ENCODE measurements at regions not wholly inside any gene's neighbourhood (a gene's known extent, or its start where the extent isn't known, plus 50 kb on each side); places are given as distances from the start of the nearest gene placed in this dataset.

DNA sequence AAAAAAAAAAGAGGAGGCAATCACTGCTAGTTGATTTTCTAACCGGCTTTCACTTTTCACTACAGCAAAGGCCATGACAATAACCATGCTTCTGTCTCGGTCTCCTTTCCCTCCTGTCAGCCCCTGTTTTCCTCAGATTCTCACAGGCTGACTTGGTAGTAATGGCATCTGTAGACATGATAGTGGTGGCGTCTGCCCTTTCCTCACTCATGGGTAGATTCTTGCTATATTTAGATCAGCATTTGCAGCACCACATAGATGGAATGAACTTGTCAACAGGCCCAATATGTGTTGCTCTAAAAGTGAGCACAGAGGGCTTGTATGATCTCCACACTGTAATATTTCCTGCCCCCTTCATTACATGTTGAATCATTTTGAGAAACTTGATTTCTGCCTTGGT, 120.3 kb upstream of the FTMT start:
- no peak for DNase-seq (ENCODE audit: low spot score)

- DNase-seq (ENCODE audit: low spot score), result no peak
Observed at GRCh38 chr5:121735618-121736017, 116.1 kb upstream of the FTMT start.

DNA sequence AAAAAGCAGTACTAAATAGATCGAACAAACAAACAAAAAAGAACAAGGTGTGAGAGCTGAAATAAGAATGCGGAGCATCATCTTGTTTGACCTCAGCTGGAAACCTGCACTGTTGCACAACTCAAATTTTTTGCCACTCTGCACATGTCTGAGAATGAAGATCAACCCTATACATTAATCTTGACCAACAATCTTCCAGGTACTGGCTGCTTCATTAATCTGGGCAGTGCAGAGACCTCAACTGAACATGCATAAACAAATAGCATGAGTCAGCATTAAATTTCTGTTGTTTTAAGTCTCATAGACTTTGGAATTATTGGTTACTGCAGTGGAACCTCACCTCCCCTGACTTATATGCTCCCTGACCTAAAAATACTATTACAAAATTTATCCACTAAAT, 114.6 kb upstream of the FTMT start:
- DNase-seq (ENCODE audit: low spot score), result no peak

DNA sequence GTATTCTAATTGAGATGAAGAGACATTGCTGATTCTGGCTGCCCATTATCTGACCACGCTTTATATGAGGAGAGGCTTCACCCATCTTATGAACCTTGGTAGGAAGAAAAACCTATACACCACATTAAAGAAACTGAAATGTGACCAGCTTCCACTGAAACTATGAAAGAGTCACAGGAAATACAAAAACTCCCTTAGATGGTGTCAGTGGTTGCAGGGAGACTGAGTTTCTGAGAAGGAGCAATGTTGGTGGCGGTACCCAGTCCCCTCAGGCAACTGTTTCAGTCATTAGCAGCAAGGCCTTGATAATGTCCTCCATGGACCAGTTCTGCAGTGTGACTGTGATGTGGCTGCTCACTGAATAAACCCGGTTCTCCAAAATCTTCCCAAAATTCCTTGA, 110.5 kb upstream of the FTMT start:
- no peak for DNase-seq (ENCODE audit: low spot score)

DNA sequence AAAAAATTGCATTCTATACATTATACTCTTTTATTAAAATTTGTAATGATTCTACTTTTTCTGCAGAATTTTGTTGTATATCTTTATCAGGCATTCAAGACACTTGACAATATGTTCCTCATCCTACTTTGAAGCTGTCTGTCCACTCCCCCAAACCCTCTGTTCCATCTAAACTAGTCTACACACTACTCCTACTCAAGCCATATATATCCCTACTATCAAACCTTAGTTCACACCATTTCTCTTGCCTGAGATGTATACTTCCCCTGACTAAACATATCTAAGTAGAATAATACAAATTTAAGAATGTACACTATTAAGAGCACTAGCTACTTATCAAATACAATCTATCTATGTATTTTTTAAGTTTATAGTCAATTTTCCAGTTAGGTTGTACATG, 107.1 kb upstream of the FTMT start:
- DNase-seq (ENCODE audit: low spot score), result no peak

GRCh38 chr5:121745407-121745806, 106.3 kb upstream of the FTMT start:
- no peak for DNase-seq (ENCODE audit: low spot score)

DNA sequence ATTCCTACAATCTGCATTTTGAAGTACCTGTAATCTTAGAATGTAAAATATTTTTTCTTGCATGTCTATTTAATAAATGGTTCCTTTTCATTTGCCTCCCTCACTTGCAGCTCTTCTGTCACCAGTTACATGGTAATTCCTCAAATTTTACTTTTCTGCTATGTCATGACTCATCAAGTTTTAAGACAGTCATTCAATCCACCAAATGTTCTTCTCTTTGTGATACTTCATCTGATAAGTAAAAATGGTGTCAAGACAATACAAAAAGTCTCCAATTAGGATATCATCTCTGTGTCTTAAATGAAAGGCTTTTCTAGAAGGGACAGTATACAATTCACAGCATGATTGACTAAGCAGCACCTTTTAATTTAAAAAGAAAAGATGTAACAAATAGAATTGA, 104.9 kb upstream of the FTMT start:
- no peak for DNase-seq (ENCODE audit: low spot score)

DNA sequence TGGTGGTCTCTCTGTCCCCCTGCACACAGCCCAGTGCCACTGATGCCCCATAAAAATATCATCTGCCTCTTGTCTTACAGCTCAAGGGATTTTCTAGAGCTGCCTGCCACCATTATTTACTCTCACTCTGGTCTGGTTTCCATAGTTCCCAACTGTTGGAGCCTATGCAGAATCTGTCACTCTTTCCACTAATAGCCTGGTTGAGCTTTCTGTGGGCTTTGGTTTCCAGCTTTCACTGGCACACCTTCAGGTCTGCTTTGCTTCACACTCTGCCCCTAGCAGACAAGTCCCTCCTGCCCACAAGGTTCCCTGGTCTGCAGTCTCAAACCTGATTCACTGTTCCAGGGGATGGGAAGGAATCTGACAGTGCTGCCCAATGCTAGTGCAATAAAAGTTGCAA, 103.0 kb upstream of the FTMT start:
- DNase-seq (ENCODE audit: low spot score), result no peak

GRCh38 chr5:121752149-121752548, 99.5 kb upstream of the FTMT start:
- no peak for DNase-seq (ENCODE audit: low spot score)

DNA sequence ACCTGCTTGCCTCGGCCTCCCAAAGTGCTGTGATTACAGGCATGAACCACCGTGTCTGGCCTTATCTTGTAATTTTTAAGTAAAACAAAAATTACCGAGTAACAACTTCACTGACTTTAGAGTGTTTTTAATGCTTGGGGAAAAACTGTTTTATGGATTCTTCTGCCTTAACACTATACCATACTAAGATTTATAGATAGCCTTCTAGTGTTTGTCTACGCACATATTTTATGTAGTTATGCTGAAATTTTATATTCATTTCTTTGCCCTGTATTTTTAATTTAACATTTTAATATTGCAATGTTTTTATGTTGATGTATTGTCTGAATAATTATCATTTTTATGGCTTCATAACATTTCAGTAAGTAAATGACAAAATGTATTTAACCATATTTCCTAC, 96.4 kb upstream of the FTMT start:
- DNase-seq (ENCODE audit: low spot score), result no peak

DNA sequence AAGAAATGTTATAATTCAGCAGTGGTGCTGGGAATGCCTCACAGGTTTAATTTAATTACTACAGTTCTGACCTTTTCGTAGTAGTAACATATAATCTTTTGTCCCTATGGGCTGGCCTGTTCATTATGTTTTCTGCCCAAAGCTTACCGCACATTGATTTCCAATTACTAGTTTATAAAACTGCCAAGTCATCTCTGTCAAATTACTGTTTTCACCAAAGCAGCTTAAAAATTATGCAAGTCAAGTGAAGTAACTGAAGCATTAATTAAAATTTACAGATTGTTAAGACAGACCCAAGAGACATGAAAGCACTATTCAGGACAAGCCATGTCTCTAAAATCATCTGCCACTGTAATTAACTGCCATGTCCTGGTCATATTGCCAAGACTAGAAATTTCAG, 93.9 kb upstream of the FTMT start:
- no peak for DNase-seq (ENCODE audit: low spot score)

DNA sequence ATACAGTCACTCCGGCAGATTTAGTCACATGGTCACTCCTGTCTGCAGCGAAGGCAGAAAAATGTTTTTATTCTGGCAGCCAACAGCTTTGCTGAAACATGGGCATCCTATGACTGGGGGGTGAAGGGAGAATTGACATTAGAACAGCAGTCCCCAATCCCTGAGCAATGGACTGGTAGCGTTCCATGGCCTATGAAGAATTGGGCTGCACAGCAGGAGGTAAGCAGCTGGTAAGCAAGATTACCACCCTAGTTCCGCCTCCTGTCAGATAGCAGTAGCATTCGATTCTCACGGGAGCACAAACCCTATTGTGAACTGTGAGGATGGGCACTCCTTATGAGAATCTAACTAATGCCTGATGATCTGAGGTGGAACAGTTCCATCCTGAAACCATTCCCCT, 93.1 kb upstream of the FTMT start:
- no peak for DNase-seq (ENCODE audit: low spot score)

DNA sequence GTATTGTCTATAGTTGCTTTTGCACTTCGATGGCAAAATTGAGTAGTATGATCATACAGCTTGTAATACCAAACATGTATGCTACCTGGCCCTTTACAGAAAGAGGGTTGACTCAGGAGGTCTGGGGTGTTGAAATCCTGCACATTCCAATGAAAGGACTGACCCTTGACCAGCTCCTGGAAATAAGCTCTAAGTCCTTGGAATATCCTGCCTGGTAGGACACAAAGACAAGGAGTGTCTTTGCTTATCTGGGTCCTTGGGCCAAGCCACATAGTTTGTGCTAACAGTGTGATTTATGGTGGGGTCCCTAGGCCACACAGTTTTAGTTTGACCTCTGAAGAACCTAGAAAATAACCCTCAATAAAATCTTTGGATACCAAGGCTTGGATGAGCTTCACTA, 89.3 kb upstream of the FTMT start:
- DNase-seq (ENCODE audit: low spot score), result no peak

- no peak for DNase-seq (ENCODE audit: low spot score)
Observed at GRCh38 chr5:121763665-121764064, 88.0 kb upstream of the FTMT start.

DNA sequence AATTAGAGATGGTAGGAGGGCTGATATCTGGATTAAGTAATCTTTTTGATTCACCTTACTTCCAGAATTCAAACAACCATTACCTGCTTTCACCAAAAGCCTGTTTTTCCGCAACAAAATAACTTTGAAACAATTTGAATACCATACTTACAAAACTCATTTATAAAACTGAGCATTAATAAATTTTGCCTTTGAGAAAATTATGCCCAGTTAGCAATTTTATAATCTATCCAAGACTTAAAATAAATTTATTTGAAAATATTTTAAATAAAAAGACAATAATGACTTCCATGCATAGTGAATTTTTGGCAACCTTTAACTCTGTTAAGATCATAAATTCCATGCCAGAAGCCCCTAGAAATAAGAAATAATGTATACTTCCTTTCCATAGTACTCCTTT, 71.3 kb upstream of the FTMT start:
- DNase-seq (ENCODE audit: low spot score), result no peak

- no peak for DNase-seq (ENCODE audit: low spot score)
Observed at GRCh38 chr5:121783700-121784099, 68.0 kb upstream of the FTMT start.

GRCh38 chr5:121793791-121794190, 57.9 kb upstream of the FTMT start:
- no peak for DNase-seq (ENCODE audit: low spot score)

DNA sequence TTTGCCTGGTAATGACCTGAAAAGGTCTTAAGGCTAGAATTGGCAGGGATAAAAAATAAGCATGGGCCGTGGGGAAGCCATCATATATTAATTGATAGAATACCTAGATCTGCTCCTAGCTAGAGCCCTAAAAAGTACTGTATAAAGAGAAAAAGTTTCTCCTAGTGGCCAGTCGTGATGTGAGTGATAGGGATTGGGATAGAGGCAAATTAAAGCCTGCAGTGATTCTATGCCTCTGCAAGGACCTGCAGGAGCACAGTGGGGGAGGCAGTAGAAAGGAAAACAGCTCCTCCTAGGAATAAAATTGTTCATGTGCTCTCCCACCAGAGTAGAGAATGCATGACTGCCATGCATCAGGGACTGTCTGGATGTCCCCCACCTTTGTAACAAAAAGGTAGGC, 56.2 kb upstream of the FTMT start:
- no peak for DNase-seq (ENCODE audit: low spot score)

DNA sequence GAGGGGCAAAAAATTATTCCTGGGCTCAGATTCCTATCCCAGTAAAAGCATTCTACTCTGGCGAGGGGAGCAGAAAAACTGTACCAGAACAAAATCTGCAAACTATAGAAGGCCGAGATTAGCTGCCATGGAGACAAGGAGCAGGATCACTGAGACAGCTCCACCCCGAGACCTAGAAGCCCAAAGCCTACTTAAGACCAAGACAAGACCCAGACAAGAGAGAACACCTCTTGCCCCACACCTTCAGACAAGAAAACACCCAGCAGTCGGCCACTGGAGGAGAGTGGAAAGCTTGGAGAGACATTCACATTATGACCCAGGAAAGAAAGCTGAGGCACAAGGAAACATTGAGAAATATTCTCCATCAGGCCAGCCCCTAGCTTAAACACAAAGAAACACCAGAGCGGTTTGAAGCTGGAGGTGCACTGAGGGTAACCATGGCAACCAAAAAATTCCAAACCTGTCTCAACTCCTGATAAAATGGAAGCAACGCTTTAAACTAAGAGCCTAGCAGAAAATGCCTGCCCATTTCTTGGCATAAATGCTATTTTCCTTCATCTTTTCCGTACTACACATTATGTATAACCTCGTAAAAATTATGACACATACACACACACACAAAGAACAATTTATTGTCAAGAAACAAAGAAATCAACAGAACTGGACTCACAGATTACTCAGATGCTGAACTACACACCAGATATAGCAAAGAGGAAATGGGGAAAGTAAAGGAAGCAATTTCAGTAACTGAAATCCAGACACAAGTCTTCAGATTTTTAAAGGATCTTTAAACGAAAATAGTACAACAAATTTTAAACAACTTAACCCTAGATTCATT, 53.8 kb upstream of the FTMT start:
- no peak for DNase-seq (ENCODE audit: low spot score)

Small RNA genes in the stretch of these regions (small RNA-seq; reads per million reads assigned to genes)
- 0 reads per million in 2 experiments for gene AC010350.1

Data from SK-N-DZ (cell line).